AG04450 (cell line): ENCODE measurements at regions not wholly inside any gene's neighbourhood (a gene's known extent, or its start where the extent isn't known, plus 50 kb on each side); places are given as distances from the start of the nearest gene placed in this dataset.

Experiments used
- CTCF ChIA-PET: fragments of 300-600, 350-600 bp; formaldehyde crosslinking; extraction: SDS; loops from one replicate; lab custom pipeline; 2022; ENCODE audit warnings: antibody characterized with exemption, inconsistent platforms; lab: Charles Lee
- POLR2A ChIA-PET: fragments of 350-600 bp; formaldehyde crosslinking; extraction: SDS; loops from one replicate; lab custom pipeline; 2021; ENCODE audit warnings: antibody characterized with exemption, inconsistent platforms; lab: Yijun Ruan, JAX
- DNase-seq: peaks from one replicate; pipeline ENCODE4 v3.0.0-alpha.2; 2011; ENCODE audit warnings: low read depth, low spot score
- H3K27ac ChIP-seq: one replicate; pipeline ENCODE4 v1.5.1; 2012; ENCODE audit warnings: low read depth, low read length, control low read depth
- H3K27me3 ChIP-seq: one replicate; pipeline ENCODE4 v1.6.0; 2012; ENCODE audit warnings: low read length; ENCODE audit not compliant: control insufficient read depth, insufficient read depth
- H3K4me3 ChIP-seq: 2 replicates; pipeline ENCODE4 v1.5.1; 2011; ENCODE audit warnings: mild to moderate bottlenecking, low read depth, low read length, control low read depth
- H3K9me3 ChIP-seq: 2 replicates; pipeline ENCODE4 v1.5.1; 2012; ENCODE audit warnings: low read length; ENCODE audit not compliant: control insufficient read depth, insufficient read depth
- TF ChIP-seq, protein P1 (sequence below): IDR thresholded peaks from 2 replicates; pipeline ENCODE4 v1.5.1; 2011; ENCODE audit warnings: low read depth, low read length, control low read depth, inconsistent platforms

DNA sequence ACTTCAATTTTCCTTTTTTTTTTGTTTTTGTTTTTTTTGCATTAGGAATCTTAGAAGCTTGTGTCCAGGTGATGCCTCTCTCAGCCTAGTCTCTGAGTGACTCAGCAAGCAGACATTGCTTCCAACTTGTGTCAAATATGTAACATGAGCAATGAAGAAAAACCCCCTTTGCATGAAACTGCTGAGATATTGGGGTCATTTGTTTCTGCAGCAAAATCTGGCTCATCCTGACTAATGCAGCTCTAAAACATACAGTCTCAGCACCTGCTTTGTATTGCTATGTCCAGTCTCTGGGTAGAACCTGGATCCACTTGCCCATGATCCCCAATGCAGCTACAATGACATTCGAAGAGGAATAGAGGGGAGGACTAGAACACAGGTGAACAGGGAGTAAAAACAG, 55.7 kb upstream of the LRFN2 start:
- Histone ChIP-seq H3K9me3 (no peaks in the 10 kb centered on the region), H3K4me3 (no peak overlapping the region), H3K27me3 (no peaks in the 10 kb centered on the region), H3K27ac (no peak overlapping the region)
- no peak for DNase-seq
- TF ChIP-seq, protein P1, sequence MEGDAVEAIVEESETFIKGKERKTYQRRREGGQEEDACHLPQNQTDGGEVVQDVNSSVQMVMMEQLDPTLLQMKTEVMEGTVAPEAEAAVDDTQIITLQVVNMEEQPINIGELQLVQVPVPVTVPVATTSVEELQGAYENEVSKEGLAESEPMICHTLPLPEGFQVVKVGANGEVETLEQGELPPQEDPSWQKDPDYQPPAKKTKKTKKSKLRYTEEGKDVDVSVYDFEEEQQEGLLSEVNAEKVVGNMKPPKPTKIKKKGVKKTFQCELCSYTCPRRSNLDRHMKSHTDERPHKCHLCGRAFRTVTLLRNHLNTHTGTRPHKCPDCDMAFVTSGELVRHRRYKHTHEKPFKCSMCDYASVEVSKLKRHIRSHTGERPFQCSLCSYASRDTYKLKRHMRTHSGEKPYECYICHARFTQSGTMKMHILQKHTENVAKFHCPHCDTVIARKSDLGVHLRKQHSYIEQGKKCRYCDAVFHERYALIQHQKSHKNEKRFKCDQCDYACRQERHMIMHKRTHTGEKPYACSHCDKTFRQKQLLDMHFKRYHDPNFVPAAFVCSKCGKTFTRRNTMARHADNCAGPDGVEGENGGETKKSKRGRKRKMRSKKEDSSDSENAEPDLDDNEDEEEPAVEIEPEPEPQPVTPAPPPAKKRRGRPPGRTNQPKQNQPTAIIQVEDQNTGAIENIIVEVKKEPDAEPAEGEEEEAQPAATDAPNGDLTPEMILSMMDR: no peak
- ChIA-PET CTCF (no interaction called here), POLR2A (no interaction called here)

DNA sequence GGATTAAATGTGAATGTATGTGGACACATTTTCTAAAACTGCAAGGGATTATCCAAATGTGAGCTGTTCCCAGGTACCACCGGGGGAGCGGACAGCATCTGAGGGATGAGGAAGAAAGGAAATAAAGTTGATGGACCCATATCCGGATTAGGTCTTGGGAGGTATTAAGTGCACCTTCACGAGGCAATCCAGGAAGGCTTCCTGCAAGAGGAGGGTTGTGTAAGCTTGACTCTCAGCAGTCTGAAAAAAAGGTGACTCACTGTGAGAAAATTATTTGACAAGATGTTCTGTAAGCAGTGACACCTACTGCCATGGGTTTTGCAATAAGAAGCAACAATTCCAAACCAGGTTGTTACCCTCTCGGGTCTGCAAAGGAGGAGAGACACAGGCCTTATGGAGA, 55.0 kb upstream of the LRFN2 start:
- Histone ChIP-seq H3K9me3 (no peaks in the 10 kb centered on the region), H3K27ac (no peak overlapping the region), H3K4me3 (no peak overlapping the region), H3K27me3 (no peaks in the 10 kb centered on the region)
- DNase-seq: no peak
- TF ChIP-seq, protein P1: no peak
- CTCF ChIA-PET: no interaction called here
- POLR2A ChIA-PET: no interaction called here

DNA sequence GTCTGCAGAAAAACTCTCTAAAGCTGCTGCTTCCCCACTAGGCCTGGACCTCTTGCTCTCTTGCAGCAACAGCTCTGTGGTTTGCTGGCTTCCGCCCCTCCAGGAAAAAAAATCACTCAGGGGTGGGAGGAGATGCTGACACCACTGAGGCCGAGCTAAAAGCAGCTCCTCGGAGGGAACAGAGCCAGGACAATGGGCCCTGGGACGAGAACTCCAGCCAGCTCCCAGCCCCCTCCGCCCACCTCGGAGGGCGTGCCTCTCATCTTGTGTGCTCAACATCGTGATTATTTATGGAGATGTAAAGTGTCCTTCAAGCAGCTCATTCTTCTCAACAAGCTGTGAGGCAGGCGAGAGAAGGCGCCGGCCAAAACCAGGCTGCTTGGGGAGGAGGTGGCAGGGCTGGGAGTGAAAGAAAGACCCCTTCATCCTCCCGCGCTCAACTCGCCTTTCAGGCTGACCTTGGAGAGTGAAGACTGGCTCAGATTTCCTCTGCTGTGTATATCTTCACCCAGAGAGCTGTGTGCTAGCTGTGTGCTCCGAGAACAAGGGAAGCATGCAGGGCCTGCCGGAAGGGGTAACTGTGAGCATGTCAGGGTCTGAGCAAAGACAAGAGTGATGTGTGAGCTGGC, 53.5 kb upstream of the LRFN2 start:
- CTCF ChIA-PET: no interaction called here
- Histone ChIP-seq H3K27ac (no peak overlapping the region), H3K27me3 (no peaks in the 10 kb centered on the region), H3K4me3 (no peak overlapping the region), H3K9me3 (no peaks in the 10 kb centered on the region)
- TF ChIP-seq, protein P1: no peak
- no peak for DNase-seq
- POLR2A ChIA-PET: no interaction called here
